ENCODE measurements at regions not wholly inside any gene's neighbourhood (a gene's known extent, or its start where the extent isn't known, plus 50 kb on each side); places are given as distances from the start of the nearest gene placed in this dataset.

- DNase-seq (ENCODE audit: low read depth in 2 of 2) = no peak
Observed at GRCh38 chr12:29879606-29880308, 96.0 kb upstream of the TMTC1 start.

DNA sequence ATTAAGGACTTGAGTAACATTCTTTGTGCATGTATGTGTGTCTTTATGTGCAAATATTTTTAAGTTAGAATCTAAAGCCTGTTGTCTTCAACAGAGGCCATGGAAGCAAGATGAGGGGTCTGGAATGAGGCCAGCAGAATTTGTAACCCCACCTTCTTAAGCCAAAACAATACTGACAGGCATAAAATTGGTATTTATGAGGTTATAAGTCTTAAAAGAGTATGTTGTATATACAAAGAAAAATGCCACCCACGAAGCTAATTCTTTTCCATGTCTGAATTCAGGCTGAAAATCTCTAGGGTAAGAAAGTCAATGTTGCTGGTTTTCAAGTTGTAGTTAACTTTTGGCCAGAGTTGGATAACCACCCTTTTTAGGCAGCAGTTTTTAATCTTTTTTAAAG, 86.2 kb upstream of the TMTC1 start:
- no peak for DNase-seq (ENCODE audit: low read depth in 2 of 2)

DNA sequence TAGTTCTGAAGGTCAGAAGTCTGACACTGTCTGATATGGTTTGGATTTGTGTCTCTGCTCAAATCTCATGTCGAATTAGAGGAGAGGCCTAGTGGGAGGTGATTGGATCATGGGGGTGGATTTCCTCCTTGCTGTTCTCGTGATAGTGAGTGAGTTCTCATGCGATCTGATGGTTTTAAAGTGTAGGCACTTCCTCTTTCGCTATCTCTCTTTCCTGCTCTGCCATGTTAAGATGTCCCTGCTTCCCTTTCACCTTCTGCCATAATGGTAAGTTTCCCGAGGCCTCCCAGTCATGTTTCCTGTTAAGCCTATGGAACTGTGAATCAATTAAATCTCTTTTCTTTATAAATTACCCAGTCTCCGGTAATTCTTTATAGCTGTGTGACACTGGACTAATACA, 84.1 kb upstream of the TMTC1 start:
- DNase-seq (ENCODE audit: low read depth in 2 of 2) = no peak

DNA sequence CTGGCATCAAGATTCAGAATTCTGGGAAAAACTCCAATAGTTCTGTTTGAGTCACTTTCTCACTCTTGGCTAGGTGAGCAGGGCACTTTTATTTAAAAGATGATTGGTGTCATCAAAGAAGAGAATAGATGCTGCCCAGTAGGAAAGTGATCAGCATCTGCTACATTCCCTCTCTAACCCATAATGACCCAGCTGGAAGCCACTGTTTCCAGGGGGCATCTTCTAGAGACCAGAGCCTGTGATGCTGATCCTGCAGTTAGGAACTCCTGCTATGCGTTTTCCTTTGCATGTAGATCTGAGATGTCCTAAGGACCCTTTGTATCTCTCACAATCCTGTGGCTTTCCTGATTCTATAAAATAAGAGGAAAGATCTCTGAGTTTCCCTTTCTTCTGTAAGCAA, 79.9 kb upstream of the TMTC1 start:
- no peak for DNase-seq (ENCODE audit: low read depth in 2 of 2)

DNA sequence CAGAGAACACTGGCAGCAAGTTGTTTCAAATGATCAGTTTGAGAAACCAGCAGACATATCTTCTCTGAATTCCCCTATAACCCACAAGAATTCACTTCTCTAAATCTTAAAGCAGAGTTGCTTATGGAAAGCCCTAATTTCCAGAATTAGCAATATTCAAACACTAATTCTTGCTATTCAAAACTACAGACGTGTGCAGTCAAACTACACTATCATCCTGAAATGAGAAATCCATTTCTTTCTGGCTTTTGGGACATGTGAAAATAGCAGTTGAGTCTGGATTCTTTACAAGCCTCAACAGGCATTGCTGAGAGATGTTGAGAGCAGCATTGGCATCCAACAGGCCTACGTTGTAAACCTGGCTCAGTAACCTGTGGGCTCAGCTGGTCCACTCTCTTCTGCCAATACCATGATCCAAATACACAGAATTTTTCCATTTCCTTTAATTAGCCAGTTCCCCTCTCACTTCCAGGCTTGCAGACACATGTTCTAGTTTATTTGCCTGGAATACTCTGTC, 74.6 kb upstream of the TMTC1 start:
- DNase-seq (ENCODE audit: low read depth in 2 of 2) = no peak

DNA sequence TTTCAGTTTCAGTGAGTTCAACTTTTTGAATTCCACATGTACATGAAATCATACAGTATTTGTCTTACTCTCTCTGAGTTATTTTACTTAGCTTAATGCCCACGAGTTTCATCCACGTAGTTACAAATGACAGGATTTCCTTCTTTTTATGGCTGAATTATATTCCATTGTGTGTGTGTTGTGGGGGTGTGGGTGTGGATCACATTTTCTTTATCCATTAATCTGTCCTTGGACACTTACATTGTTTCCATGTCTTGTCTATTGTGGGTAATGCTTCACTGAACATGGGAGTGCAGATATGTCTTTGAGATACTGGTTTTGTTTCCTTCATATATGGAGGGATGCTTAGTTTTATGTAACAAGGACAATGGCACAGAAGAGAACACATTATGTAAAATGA, 63.5 kb upstream of the TMTC1 start:
- no peak for DNase-seq (ENCODE audit: low read depth in 2 of 2)

DNA sequence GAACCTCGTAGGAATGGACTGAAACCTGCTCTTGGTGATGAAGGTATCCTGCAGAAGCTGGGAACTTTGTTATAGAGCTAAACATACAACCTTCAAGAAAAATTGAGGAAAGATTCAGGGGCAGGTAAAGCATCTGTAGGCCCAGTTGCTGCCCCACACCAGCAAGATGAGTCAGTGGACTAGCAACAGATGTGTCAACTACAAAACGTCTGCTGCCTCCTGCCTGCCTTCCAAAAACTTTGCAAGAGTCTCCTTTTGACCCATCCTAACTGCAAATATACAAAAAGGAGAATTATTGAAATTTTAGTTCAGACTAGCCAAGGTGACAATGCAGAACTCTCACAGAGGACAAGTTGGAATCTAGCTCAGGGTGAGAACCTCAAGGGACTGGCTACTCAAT, 60.9 kb upstream of the TMTC1 start:
- no peak for DNase-seq (ENCODE audit: low read depth in 2 of 2)

GRCh38 chr12:29843036-29843435, 59.3 kb upstream of the TMTC1 start:
- DNase-seq (ENCODE audit: low read depth in 2 of 2) = no peak

DNA sequence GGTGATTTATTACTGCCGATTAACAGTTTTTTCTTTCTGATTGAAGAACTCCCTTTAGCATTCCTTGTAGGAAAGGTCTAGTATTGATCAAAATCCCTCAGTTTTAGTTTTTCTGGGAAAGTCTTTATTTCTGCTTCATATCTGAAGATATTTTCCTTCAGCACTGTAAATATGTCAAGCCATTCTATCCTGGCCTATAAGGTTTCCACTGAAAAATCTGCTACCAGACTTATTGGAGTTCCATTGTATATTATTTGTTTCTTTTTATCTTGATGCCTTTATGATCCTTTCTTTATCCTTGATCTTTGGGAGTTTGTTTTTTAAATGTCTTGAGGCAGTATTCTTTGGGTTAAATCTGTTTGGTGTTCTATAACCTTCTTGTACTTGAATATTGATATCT, 55.0 kb upstream of the TMTC1 start:
- DNase-seq (ENCODE audit: low read depth in 2 of 2) = no peak
